ENCODE measurements at regions not wholly inside any gene's neighbourhood (a gene's known extent, or its start where the extent isn't known, plus 50 kb on each side); places are given as distances from the start of the nearest gene placed in this dataset.
A peak's percentile ranks its signal among the peaks of the same experiment; 100 is the strongest.
"Not testable (repeated sequence)": the region's sequence is repeated elsewhere in the genome, so short reads cannot be mapped to it uniquely, and the experiment has no call there.

DNA sequence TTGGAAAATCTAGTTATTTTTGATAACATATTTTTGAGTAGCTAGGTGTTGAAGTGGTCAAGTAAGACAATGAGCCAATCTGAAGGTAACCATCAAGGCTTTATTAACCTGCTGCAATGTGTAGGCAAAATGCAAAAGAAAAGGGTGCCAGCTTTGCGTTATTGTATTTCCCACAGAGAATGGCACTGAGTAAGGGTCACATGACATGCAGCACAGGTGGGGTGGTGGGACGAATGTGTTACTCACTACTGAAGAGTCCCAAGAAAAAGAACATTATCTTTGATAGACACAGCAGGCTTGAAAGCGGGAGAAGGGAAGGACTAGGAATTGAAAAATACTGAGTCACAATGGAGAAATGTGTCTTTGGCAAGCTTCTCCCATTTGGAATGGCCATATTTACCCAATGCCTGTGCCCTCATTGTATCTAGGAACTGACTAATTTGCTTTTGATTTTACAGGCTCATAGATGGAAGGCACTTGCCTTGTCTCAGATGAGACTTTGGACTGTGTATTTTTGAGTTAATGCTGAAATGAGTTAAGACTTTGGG is 898.6 kb upstream of the POT1 start:
- FAIRE-seq = no peak

DNA sequence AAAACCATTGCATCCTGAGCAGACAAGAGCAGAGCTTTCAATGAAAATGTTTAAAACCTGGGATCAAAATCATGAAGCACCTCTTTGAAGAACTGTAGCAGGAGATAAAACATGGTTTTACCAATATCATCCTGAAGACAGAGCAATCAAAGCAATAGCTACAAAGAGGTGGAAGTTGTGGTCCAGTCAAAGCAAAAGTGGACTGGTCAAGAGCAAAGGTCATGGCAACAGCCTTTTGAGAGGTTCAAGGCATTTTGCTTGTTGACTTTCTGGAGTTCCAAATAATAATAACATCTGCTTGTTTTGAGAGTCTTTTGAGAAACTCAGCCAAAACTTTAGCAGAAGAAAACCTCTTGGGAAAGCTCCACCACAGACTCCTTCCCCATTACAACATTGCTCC is 893.9 kb upstream of the POT1 start:
- FAIRE-seq = no peak

- FAIRE-seq = no peak
Observed at GRCh38 chr7:125820495-125820894, 890.9 kb upstream of the POT1 start.

- FAIRE-seq = no peak
Observed at GRCh38 chr7:125814100-125814499, 884.5 kb upstream of the POT1 start.

DNA sequence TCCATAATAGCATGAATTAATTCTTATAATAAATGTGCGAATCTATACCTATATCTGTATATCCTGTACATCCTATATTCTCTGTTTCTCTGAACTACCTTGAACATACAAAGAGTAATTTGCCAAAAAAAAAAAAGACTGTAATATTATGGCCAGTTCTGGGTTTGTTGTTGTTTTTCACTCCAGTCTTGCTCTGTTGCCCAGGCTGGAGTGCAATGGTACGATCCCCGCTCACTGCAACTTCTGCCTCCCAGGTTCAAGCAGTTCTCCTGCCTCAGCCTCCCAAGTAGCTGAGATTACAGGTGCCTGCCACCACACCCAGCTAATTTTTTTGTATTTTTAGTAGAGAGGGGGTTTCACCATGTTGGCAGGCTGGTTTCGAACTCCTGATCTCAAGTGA is 876.9 kb upstream of the POT1 start:
- not testable (repeated sequence) for FAIRE-seq

GRCh38 chr7:125804273-125804672 is 874.6 kb upstream of the POT1 start:
- FAIRE-seq = no peak

- FAIRE-seq = no peak
Observed at GRCh38 chr7:125780153-125780552, 850.5 kb upstream of the POT1 start.

- no peak for FAIRE-seq
Observed at GRCh38 chr7:125775317-125775716, 845.7 kb upstream of the POT1 start.

DNA sequence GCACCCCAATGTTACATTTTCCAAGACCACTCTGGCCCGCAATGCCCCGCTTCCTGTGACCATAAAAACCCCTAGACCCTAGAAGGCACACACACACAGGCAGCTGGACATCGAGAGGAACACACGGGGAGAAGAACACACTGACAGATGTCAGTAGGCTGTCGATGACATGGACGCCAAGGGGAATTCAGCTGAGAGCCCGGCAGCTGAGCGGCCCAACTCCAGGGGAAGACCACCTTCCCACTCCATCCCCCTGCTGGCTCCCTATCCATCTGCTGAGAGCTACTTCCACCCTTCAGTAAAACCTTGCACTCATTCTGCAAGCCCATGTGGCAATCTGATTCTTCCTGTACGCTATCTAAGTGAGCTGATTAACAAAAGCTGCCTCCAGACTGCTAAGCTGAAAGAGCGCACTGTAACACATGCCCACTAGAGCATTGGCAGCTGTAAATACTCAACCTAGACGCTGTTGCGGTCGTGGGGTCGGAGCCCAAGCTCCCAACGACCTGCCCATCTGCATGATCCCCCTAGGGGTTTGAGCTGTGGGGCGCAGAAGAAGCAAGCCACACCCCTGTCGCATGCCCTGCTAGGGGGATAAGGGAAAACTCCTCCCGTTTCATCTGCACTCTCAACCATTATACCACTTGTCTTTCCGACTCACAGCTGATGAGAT is 843.6 kb upstream of the POT1 start:
- no peak for FAIRE-seq

DNA sequence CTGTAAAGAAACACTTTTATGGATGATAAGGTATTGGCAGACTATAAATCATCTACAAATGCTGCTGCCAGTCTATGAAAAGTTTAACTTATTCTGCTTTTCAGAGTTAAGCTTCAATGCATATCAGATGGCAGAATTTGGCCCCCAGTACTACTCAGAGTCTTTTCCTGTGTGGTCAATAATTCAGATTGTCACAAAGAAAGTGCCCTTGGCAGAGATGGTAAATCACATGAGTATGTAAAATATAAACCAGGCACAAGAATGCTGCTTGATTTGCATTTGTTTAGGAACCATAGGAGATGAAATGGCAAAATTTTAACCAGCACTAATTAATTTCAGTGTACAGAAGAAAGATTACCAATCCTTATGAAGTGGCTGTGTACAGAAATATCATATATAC is 818.3 kb upstream of the POT1 start:
- no peak for FAIRE-seq

DNA sequence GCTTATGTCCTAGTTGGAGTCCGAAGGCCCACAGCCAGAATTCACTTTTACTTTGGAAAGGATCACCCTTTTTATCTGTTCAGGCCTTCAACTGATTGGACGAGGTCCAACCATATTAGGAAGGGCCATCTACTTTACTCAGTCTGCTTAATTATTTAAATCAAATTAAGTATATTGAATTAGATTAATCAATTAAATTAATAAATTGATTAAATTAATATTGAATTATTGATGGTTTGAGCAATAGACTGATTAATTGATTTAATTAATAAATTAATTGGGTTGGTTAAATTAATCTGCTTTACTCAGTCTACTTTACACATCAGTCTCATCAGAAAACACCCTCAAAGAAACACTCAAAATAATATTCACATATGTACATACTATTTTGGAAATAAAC is 816.9 kb upstream of the POT1 start:
- no peak for FAIRE-seq

DNA sequence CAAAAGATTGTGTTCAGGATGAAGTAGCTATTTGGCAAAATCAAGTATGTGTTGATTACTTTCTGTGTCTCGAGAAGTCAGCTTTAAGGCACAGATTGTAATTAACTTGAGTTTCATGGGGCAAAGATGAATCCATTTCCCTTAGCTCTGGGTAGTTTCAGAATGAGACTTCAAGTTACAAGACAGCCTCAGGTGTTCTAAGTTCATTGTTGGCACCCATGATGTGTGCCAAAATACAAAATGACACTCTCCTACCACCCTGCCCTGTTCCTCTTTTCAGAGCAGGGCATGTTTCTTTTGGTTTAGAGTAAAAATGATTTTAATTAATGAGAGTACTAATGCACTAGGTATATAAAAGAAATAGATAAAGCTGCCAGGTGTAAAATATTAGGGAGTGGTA is 797.6 kb upstream of the POT1 start:
- FAIRE-seq = no peak

DNA sequence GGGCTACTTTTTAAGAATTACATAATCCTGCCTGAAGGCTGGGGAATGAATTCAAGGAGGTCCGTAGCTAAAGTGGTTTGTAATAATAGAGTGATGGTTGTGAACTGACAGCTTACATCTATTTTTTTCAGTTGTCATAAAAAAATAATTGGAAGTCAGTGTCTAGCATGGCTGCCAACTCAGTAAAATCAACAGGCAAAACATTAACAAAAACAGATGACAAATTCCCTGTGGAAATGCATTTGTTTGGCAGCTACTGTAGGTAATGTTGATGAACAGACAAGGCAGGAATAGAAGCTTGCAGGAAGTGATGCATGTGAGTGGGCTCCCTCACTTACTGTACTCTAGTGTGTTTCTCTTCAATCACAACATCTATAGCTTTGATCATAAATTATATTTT is 766.0 kb upstream of the POT1 start:
- FAIRE-seq = no peak

- no peak for FAIRE-seq
Observed at GRCh38 chr7:125683156-125683555, 753.5 kb upstream of the POT1 start.

DNA sequence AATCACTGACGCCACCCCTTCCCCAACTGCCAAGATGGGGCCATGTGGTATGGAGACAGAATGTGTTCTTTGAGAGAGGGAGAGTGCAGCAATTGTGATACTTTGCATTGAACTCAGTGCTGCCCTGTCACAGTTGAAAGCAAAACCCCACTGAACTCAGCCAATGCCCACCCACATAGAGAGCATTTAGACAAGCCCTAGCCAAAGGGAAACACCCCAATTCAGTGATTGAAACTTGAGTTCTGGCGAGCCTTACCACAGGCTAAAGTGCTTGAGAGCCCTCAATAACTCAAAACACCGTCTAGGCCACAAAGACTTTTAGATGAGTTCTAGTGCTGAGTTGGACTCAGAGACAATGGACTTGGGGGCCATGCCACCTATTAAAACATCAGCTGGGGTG is 751.9 kb upstream of the POT1 start:
- FAIRE-seq = no peak

DNA sequence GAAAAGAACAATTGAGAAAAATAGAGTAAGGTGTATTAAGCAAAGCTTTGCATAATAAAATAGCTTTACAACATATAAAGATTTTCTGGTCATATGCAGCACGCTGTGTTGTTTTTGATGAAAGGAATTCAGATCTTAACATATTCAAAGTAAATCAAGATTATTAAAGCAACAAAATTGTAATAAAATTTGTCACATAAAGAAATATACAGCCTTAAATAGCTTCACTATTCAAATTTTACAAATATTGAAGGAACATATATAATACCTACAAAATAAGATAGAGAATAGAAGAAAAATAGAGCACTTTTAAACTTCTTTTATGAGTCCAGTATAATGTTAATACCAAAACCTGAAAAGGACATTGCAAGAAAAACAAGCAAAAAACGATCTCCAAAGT is 749.1 kb upstream of the POT1 start:
- no peak for FAIRE-seq

DNA sequence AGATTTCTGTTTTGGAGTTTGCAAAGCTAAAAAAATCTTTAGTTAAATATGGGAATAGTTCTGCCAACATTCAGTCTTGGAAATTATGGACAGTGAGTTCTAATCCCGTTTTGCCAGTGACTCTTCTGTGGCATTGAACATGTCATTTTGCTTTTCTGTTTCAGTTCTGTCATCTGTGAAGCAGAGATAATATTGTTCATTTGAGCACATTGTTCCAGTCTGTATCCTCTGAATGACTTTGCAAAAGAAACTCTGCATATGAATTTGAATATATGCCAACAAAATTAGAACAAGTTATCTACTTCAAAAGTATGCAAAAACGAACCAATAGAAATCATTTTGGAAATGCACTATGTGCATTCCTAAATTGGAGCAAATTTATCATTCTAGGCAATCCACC is 746.0 kb upstream of the POT1 start:
- FAIRE-seq = no peak

DNA sequence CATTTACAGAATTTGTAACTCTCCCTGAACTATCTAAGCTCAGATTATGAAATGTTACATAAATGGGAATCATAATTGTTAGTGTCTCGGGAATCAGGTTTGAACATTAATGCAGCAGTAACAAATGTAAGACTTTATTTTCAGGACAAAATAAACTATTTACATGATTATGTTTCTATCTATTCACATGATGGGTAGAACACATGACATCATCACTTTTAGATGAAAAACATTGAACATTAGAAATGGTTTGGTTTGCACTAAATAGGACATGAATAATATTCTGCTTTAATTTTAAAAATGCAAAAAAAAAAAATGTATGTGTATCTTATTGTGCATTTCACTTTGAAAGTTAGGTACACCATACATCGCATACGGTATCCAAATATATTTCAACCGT is 745.5 kb upstream of the POT1 start:
- FAIRE-seq = no peak

GRCh38 chr7:125670926-125671572 is 741.4 kb upstream of the POT1 start:
- peak; percentile 80 for FAIRE-seq

- no peak for FAIRE-seq
Observed at GRCh38 chr7:125668321-125668993, 738.8 kb upstream of the POT1 start.

DNA sequence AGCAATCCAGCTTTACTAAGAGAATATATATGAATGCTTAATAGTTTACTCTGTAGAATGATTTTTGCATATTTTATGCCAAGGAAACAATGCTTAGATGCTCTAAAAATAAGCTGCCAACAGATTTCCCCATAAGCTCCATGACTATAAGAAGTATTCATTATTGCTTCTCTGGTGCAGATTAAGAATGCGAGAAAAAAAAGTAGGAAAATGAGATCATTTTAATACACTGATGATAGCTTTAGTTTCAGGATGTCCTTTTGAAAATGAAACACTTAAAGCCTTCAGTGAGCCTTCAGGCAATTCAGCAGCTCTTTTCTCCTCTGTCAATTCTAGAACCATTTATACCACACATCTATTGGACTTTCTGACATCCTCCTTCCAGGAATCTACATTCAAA is 735.0 kb upstream of the POT1 start:
- FAIRE-seq = no peak

DNA sequence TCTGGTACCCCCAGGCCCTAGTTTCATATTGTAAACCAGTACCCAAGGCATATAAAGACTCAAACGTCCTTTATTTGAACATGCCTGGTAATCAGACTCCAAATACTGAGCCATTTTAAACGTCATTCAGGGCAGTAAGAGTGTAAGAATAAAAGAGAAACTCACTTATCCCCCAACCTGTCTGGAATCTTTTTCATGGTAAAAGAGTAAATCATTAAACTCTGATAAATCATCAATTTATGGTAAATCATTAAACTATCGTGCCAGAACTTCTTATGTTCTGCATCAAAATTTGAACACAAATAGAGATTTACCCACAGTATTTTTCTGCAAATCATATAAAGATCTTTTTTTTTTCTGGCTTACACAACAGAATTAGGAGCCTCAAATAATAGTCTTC is 734.3 kb upstream of the POT1 start:
- no peak for FAIRE-seq

DNA sequence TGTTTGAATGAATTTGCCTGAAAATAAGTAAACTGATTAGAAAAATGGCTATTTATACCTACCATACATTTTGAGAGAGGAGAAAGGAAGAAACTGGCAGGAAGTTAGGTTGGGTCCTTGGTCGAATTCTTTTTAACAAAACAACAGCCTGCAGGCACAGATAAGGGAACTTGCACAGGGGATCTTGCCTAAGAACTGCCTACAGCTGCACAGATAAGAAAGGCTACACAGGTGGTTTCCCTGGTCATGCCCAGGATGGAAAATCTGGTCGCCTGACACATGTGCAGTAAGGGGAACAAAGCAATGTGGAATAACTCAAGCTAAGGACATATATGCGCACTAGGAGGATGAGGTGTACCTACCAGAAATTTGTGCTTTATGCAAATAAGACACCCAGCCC is 732.1 kb upstream of the POT1 start:
- no peak for FAIRE-seq

- no peak for FAIRE-seq
Observed at GRCh38 chr7:125661006-125661405, 731.4 kb upstream of the POT1 start.
